Tibial artery (tissue), 4 donors: ENCODE measurements at regions not wholly inside any gene's neighbourhood (a gene's known extent, or its start where the extent isn't known, plus 50 kb on each side); places are given as distances from the start of the nearest gene placed in this dataset.

Experiments
- DNase-seq, 2 donors: peaks; one replicate each; pipeline ENCODE4 v3.0.0-alpha.2; 2019
- H3K27ac ChIP-seq, 2 donors: fragments of 200-600 bp; sonication (generic) in 1 of 2; 1 replicate in 1 of 2; 2 replicates in 1 of 2; pipeline ENCODE4 v1.5.1; 2018 to 2019; ENCODE audit warnings: mild to moderate bottlenecking in 1 of 2
- H3K27me3 ChIP-seq, 2 donors: fragments of 200-600 bp; sonication (generic) in 1 of 2; one replicate each; pipeline versions ENCODE4 v1.5.1 to v1.6.0; 2016 to 2019
- H3K36me3 ChIP-seq, 3 donors: fragments of 200-600 bp; sonication (generic) in 2 of 3; one replicate each; pipeline ENCODE4 v1.5.1; 2016 to 2019; ENCODE audit warnings: mild to moderate bottlenecking in 2 of 3
- H3K4me1 ChIP-seq, 4 donors: fragments of 200-600 bp; sonication (generic) in 2 of 4; 1 replicate in 3 of 4; 2 replicates in 1 of 4; pipeline ENCODE4 v1.5.1; 2016 to 2019
- H3K4me3 ChIP-seq, 2 donors: fragments of 200-600 bp; sonication (generic) in 1 of 2; 1 replicate in 1 of 2; 2 replicates in 1 of 2; pipeline ENCODE4 v1.5.1; 2018 to 2019; ENCODE audit warnings: mild to moderate bottlenecking in 2 of 2
- H3K9me3 ChIP-seq, 3 donors: fragments of 200-600 bp; sonication (generic) in 1 of 3; one replicate each; pipeline ENCODE4 v1.5.1; 2016 to 2019
- intact Hi-C: fragments of 100-400 bp; cut with DNase I; formaldehyde crosslinking; loops from one replicate; pipeline ENCODE4 v1.15.0; 2023; ENCODE audit warnings: low total_unique reads
- TF ChIP-seq, protein P1 (sequence below), 2 experiments: fragments of 200-600 bp in 1 of 2; fragments of 450-650 bp in 1 of 2; IDR thresholded peaks; one replicate each; pipeline ENCODE4 v1.5.1; 2017 to 2019; ENCODE audit warnings: antibody characterized with exemption in 2 of 2, mild to moderate bottlenecking in 1 of 2, moderate library complexity in 1 of 2

DNA sequence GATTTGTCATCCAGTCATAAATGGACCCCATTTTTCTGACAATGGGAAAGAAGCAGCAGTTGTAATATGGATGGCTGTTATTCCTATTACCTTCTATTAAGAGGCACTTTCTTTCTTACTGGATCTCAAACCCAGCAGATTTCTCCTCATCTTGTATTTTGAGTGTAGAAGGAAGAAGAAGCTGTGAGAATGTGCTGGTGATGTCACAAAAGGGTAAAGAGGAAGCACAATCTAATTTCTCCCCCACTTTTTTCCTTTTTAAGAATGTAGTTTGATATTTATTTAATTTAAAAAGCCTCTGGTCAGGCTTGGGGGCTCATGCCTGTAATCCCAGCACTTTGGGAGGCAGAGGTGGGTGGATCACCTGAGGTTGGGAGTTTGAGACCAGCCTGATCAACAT is 100.0 kb upstream of the JARID2 start:
- intact Hi-C loops, result no loop called here
- TF ChIP-seq, protein P1, sequence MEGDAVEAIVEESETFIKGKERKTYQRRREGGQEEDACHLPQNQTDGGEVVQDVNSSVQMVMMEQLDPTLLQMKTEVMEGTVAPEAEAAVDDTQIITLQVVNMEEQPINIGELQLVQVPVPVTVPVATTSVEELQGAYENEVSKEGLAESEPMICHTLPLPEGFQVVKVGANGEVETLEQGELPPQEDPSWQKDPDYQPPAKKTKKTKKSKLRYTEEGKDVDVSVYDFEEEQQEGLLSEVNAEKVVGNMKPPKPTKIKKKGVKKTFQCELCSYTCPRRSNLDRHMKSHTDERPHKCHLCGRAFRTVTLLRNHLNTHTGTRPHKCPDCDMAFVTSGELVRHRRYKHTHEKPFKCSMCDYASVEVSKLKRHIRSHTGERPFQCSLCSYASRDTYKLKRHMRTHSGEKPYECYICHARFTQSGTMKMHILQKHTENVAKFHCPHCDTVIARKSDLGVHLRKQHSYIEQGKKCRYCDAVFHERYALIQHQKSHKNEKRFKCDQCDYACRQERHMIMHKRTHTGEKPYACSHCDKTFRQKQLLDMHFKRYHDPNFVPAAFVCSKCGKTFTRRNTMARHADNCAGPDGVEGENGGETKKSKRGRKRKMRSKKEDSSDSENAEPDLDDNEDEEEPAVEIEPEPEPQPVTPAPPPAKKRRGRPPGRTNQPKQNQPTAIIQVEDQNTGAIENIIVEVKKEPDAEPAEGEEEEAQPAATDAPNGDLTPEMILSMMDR (IDR thresholded peaks at IDR 0.05), result no peak
- Histone ChIP-seq H3K4me3 (no peak overlapping the region), H3K4me1 (no peaks in the 10 kb centered on the region), H3K27ac (no peak overlapping the region), H3K9me3 (no peaks in the 10 kb centered on the region), H3K36me3 (no peaks in the 10 kb centered on the region), H3K27me3 (peaks cover 0 to 11% of the 10 kb centered on the region in 2 donors)
- DNase-seq, result no peak

DNA sequence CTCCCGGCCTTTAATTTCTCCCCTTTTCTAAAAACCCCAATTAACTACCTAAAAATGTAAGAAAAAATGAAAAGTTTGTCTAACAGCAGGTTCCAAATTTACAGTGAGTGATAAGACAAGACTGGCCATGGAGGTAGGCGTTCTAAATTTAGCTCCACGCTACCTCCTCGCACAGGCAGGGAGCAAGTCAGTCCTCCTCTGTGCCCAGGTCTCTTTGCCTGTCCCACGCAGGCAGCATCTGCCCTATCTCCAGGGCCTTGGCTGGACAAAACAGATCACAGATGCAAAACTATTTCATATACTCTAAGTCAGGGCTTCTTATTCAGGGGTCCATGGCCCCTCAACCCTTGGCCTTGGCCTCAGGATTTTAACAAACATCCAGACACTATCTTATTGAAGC is 98.0 kb upstream of the JARID2 start:
- Histone ChIP-seq H3K9me3 (no peaks in the 10 kb centered on the region), H3K27ac (no peak overlapping the region), H3K27me3 (peaks cover 0 to 13% of the 10 kb centered on the region in 2 donors), H3K4me3 (no peak overlapping the region), H3K4me1 (no peaks in the 10 kb centered on the region), H3K36me3 (no peaks in the 10 kb centered on the region)
- intact Hi-C loops, result no loop called here
- TF ChIP-seq, protein P1 (IDR thresholded peaks at IDR 0.05), result no peak
- DNase-seq, result no peak

DNA sequence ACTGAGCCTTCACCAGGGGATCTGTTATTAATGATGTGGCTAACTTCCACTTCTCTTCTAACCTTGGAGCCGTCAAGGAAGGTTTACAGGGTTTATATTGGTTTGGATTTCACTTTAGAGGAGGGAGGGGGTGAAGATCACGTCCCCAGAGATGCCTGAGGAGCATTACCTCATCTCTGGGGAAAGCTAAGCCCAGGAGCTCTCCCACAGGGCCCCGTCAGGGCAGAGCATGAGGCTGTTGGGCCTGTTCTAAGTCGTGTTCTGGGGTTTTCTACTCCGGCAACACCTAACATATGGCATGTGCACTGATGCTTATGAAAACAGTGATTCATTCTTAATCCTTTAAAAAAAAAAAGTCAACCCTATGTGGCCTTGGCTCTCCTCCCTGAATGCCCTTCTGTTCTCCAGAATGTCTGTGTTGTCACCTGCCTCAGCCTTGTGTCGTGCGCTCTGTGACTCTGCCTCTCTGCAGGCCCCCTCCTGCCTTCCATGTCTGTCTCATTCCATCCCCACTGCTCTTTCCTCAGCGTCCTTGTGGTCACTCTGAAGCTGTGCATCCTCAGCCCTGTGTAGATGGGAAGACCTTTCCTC is 97.4 kb upstream of the JARID2 start:
- H3K27ac ChIP-seq, result no peak overlapping the region
- intact Hi-C loops, result no loop called here
- H3K27me3 ChIP-seq, result peaks cover 0 to 13% of the 10 kb centered on the region in 2 donors
- no peaks in the 10 kb centered on the region for H3K4me1 ChIP-seq
- no peak for DNase-seq
- TF ChIP-seq, protein P1 (IDR thresholded peaks at IDR 0.05), result no peak
- no peaks in the 10 kb centered on the region for H3K36me3 ChIP-seq
- no peaks in the 10 kb centered on the region for H3K9me3 ChIP-seq
- no peak overlapping the region for H3K4me3 ChIP-seq

DNA sequence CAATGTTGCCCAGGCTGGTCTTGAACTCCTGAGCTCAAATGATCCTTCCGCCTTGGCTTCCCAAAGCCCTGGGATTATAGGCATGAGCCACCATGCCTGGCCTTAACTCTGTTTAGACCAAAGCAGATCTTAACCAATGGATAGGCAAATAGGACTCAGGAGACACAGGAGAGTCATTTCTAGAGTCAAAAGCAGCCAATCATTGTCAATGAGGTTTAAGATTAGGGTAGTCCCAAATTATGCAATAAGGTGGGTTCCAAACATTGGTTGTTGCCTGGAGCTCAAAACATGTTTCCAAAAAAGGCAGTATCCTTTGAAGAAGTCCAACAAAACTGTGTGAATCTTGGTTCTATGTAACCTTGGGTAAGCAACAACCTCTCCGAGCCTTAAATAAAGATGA is 95.7 kb upstream of the JARID2 start:
- Histone ChIP-seq H3K4me3 (no peak overlapping the region), H3K27ac (no peak overlapping the region), H3K4me1 (no peaks in the 10 kb centered on the region), H3K36me3 (no peaks in the 10 kb centered on the region), H3K27me3 (peaks cover 0 to 4% of the 10 kb centered on the region in 2 donors), H3K9me3 (no peaks in the 10 kb centered on the region)
- TF ChIP-seq, protein P1 (IDR thresholded peaks at IDR 0.05), result no peak
- intact Hi-C loops, result no loop called here
- DNase-seq, result no peak

DNA sequence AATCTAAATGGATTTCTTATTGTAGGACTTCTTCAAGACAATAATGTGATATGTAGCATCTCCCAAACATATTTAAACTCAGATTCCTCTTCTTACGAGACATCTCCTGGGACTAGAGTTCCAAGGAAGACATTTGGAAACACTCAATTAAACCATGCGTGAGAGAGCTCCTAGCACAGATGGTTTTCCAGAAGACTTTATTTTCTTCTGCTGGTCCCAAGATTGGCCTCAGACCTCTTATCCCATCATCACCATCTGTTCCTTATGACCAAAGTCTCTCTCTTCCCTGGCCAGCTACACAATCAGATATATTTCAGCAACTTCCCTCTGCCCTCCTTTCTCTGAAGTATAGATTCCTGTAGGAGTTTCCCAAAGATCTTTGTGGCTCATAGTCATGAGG is 93.2 kb upstream of the JARID2 start:
- no peak for DNase-seq
- Histone ChIP-seq H3K4me1 (no peaks in the 10 kb centered on the region), H3K4me3 (no peak overlapping the region), H3K36me3 (no peaks in the 10 kb centered on the region), H3K27ac (no peak overlapping the region), H3K9me3 (no peaks in the 10 kb centered on the region), H3K27me3 (peaks cover 0 to 4% of the 10 kb centered on the region in 2 donors)
- TF ChIP-seq, protein P1 (IDR thresholded peaks at IDR 0.05), result no peak
- intact Hi-C loops, result no loop called here

DNA sequence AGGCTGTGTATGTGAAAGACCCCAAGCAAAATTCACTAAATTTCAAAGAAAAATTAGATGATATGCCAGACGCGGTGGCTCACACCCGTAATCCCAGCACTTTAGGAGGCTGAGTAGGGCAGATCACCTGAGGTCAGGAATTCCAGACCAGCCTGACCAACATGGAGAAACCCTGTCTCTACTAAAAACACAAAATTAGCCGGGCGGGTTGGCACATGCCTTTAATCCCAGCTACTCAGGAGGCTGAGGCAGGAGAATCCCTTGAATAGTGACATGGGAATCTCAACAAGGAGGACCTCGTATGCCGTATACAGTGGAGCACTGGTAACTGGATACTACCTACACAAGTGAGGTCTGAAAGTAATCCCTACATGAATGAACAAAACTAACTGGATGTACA is 92.7 kb upstream of the JARID2 start:
- Histone ChIP-seq H3K36me3 (no peaks in the 10 kb centered on the region), H3K27me3 (peaks cover 0 to 4% of the 10 kb centered on the region in 2 donors), H3K27ac (no peak overlapping the region), H3K4me3 (no peak overlapping the region), H3K4me1 (no peaks in the 10 kb centered on the region), H3K9me3 (no peaks in the 10 kb centered on the region)
- DNase-seq, result no peak
- TF ChIP-seq, protein P1 (IDR thresholded peaks at IDR 0.05), result no peak
- intact Hi-C loops, result no loop called here
